OCI-M2 (cell line): ENCODE measurements at regions not wholly inside any gene's neighbourhood (a gene's known extent, or its start where the extent isn't known, plus 50 kb on each side); places are given as distances from the start of the nearest gene placed in this dataset.

Experiments
- DNase-seq: peaks from one replicate; lab custom pipeline; 2025; ENCODE audit not compliant: unreplicated experiment; lab: John Stamatoyannopoulos, UW

DNA sequence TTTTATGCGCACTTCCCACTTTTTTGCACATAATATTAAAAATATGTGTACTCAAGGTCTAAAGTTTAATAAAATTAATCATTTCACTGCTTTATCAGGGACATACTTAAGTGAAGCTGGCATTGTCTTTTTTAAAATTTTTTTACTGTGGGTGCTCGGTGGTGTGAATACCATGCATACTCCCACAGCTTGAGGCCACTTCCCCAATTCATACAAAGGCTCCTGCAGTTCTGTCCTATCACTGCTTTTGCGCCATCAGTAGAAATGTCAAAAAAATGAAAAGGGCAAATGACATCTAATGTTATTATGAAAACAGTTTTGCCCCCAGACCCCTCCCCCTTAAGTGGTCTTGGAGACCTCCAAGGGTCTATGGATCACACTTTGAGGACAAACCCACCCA, 464.1 kb upstream of the ARID1B start:
- no peak for DNase-seq

DNA sequence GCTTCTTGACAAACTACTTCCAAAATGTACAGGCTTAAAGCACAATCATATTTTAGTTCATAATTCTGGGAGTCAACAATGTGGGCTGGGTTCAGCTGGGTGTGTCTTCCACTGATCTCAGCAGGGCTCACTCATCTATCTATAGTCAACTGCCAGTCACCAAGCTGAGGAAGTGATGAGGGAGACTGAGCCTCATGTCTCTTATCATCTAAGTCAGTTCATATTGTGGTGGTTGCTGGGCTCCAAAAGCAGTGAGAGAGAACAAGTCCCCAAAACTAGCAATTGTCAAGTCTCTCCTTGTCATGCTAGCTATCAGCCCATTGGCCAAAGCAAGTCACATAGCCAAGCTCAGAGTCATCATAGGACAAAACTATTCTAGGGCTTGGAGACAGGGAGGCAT, 465.9 kb upstream of the ARID1B start:
- no peak for DNase-seq

DNA sequence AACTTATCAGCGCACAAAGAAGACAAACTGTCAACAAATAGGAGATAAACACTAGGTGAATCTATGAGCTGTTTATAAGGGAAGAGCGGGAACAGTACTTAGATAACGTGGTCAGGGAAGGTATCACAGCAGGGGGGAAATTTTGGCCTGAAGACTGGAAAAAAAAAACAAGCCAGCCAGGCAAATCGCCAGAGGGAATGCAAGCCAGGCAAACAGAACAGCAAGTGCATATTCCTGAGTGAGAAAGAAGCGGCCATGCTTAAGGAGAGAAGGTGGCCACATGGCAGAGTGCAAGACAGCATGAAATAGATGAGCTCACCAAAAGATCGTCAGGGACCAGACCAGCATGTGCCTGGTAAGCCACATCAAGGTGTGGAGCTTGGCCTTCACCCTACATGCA, 466.5 kb upstream of the ARID1B start:
- no peak for DNase-seq

DNA sequence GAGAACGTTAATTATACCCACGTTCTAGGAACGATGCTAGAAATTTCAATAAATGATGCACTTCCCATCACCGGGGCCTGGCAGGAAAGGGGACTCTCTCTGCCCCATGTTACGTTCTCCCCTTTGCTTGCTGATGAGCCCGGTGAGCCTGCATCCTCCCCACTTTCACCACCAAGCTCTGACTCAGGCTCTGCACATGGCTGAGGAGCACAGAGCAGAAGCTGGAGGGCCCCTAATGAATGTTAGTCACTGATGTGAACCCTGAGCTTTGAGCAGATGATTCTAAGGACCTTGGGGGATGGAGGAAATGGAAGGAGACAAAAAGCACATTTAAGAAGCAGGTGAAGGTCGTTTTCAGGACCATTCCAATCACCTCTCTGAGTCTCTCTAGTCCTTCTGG, 468.2 kb upstream of the ARID1B start:
- DNase-seq: no peak

DNA sequence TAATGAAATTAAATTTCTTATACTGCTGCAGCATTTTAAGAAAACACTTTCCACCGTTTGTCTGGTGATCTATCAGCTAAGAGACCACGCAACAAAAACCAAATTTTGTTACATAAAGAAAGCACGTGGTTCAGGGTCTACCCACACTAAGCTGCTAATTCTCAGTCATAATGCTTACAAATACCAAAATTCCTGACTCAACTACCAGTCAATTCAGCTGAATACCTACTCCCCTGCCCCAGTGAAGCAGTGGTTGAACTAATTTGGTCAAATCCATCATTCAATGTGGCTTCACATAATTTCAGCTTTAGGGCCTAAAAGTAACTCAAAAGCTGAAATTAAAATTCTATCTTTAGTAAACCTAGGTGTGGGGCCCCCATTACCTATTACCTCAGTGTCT, 468.6 kb upstream of the ARID1B start:
- DNase-seq: no peak

DNA sequence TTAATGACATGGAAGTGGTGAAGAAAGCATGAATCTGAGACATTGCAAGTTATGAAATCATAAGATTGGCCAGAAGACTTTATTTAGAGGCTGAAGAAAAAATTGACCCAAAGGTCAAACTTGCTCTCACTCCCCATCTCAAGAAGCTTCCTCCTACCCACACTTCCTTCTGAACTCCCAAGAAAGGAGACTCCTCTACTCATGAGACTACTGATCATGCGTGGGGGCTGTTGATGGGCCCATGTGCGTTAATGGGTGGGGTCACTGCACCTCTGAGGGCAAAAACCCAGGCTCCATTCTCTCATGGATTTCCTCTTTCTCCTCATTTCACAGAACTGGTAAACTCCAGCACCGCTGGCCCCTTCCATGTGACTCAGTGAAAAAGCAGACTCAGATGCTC, 470.6 kb upstream of the ARID1B start:
- DNase-seq: no peak

DNA sequence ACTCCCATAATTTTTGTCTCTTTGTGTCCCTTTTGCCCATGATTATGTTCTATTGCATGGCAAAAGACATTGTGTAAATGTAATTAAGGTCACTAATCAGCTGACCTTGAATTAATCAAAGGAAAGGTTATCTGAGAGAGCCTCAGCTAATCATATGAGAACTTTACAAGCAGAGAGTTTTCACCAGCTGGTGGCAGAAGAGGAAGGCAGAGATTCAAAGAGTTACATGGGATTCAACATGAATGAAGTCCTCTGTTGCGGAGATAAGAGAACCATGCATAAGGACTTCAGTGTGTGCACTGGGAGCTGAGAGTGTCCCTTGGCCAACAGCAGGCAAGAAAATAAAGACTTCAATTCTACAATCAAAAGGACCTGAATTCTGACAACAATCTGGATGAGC, 494.1 kb upstream of the ARID1B start:
- no peak for DNase-seq

DNA sequence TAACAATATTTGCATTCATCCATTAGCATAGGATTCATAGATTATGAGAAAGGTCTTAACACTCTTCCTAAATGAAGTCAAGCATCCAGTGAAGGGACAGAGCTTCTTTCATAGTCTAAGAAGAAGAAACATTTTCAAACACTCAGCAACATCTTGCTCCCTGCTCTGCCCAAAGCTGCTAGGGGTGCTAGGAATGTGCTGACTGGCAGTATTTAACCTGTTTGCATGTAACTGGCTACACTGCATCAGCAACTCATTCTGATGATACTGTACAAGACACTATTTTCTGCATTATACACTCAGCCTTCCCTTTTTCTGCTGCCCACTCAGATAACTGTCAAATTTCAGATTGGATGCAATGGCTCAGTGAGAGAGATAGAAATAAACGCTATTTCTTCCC, 495.1 kb upstream of the ARID1B start:
- DNase-seq: no peak

DNA sequence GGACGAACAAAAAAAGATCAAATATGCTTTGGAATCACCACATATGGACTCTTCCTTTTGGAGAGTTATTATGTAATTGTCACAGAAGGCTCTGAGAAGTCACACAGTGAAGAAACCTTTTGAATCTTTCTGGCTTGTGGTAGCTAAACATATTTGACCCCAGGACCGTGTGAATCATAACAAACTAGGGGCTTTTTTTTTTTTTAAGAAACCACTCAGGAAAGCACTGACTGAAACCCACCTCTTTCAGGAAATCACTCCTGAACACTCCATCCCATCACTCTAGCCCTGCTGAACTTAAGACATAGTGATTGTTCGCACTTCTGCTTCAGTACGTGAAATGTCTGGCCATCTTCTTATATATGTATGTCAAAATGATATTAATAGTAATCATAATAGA, 495.9 kb upstream of the ARID1B start:
- DNase-seq: no peak

DNA sequence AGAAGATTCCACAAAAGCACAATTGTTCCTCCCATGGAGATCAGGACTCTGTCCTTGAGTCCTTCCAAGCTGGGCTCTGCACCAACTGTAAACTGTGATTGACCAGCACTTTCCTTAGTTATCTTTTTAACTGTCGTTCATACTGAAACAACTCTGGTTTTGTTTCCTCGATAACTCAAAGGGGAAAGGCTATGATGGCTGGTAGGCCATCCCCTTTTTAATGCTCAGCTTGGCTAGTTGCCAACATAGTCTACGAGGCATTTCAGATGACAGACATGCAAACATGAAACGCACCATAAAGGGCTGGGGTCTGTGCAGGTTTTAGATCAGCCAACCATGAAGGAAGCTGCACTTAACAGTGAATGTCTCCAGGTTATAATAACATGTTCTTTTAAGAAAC, 497.1 kb upstream of the ARID1B start:
- DNase-seq: no peak

DNA sequence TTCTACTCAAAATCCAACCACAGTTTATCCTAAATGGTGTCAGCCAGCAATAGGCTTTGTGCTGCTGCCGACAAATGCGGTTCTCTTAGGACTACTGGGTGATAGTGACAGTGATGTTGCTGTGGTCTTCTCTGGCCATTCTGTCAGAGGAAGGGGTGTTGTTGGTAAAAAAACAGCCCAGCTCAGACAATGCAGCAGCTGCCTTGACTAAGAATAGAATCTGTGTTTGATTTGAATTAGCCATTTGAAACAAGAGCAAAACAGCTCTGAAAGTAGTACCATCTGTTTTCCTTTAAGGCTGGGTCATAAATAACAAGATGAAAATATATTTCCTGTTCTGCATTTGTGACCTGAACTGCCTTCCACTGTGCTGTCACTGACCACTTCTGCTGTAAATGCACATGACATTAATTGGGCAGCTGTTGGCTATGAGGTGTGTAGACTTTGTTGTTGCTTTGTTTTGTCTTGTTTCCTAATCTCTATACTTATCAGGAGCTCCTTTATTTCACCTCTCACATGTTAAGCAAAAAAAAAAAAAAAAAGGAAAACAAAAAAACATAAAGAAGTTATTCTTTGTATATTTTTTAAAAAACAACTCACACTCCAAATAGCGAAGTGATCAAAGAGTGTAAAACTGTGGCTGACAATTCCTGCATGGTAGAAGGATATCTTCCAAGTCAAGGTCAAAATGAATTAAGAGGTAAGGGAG, 497.8 kb upstream of the ARID1B start:
- no peak for DNase-seq

DNA sequence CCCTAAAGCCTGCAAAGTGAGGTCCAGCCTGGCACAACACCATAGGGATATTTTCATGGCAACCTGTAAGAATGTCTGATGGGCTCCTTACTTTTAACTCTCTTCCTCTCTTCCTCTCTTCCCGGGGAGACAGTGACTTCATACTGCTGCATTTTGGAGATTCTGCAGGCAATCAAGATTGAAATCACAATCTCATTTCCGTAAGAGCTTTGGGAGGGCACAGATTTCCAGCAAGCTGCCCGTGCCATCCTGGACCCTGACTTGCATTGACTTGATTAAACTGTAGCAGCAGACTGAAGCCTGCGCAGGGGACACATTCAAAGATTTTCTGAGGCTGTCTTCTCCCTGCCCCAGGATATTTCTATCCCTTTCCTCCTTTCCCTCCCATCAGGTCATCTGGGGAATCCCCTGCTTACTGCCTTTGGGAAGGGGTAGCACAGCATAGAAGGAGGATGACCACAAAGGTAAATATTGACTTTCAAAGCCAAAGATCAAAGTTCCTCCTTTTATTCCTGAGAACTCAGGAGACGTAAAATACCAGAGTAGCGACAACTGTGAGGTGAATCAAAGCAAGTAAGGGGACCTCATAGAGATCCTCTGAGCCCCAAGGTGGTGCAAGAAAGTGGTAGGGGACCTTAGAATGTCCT, 504.0 kb upstream of the ARID1B start:
- no peak for DNase-seq

DNA sequence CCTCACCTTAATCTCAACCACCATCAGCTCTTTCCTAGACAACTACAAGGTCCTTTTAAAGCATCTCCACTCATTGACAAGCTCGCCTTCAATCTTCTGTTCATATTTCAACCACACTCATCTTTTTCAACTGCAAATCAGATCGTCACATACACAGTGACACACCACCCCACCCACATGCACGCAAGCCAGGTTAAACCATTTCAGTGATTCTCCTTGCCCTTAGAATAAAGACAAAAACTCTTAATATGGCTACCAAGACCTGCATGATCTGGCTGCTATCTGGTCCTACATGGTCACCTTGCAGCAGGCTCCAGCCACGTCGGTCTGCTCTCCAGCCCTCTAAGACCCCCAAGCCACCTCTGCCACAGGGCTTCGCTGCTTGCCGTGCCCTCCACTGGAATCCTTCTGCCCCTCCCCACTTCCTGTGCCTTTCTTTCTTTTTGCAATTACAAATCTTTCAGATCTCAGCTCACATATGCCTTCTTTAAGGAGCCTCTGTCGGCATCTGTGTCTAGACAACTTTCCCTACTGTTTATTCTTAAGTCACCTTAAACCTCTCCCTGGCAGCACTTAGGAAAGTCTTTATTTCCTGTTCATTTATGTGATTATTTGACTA, 507.3 kb upstream of the ARID1B start:
- no peak for DNase-seq

DNA sequence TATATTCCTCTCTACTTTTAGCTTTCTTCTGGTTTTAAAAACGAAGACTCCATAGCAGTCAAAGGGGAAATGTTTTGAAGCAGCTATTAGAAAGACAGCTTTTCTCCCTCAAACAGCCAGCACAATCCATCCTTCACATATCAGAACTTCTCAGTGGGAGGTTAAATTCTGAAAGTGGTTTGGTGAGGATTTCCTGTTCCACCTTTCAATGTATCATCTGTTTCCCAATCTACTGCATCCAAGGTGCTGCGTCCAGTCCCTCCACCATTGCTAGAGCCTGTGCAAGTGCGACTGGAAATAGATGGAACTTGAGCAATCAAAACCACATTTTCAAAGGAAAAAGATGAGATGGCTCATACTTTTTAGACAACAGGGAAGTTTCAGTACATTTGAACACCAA, 508.3 kb upstream of the ARID1B start:
- no peak for DNase-seq

DNA sequence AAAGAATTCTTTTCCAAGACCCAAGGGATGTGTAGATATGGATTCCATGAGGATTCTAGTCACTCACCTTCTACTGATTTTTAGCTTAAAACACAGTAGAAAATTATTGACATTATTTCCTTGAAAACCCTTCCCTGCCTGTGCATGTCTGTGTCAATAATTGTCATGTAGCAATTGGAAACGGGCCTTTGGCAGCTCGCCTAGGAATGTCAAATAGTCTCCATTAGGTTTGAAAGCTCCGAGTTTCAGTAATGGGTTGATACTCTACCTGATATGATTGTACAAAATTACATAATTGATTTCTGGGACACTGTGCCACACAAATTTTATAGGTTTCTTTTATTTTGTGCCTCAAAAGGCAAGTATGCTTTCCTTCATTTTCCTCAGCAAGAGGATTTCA, 515.2 kb upstream of the ARID1B start:
- no peak for DNase-seq

DNA sequence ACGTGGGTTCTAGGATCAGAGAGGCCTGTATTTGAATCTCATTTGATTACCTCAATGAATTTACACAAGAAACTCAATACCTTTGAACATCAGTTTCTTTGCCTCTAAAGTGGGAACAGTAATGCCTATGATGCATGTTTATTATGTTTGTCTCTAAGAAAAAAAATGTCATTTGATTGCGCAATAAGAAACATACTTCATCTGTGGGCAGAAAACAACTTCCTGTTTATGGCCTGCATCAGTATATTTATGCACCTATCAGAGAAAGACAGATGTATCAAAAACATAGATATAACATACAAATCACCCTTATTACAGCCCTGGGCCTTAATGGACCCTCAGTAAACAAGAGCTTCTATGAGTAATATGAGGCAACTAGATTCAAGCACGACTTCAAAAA, 516.4 kb upstream of the ARID1B start:
- DNase-seq: no peak

DNA sequence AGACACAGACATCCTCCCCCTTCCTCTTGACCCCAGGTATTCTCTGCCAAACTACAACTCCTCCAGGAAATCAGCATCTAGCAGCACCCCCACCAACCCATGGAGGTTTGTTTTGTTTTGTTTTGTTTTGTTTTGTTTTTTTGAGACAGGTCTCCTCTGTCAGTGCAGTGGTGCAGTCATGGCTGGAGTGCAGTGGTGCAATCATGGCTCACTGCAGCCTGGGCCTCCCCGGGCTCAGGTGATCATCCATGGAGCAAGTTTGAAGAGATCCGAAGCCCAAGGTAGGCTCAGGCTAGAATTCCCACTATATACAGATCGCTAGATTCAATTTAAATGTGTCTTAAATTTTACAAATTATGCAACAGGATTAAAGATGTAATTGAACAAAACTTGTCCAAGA, 518.2 kb upstream of the ARID1B start:
- DNase-seq: no peak

DNA sequence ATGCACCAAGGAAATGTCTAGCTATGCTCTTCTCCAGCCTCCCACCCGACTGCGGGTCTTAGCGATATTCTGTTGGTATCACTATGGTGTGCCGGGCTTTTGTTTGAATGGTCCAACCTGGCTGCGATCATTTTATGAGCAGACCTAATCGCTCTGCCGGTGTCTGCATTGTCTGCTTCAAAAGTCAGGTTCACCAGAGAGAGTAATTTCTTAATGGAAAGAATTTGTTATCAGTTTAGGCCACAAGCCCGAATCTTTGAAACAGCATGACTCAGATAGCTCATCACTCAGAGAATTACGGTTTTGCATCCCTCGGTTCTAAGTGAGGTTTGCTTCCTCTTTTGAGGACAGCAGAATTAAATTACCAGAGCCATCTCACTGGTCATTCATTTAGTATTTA, 521.0 kb upstream of the ARID1B start:
- peak; percentile 14 for DNase-seq

DNA sequence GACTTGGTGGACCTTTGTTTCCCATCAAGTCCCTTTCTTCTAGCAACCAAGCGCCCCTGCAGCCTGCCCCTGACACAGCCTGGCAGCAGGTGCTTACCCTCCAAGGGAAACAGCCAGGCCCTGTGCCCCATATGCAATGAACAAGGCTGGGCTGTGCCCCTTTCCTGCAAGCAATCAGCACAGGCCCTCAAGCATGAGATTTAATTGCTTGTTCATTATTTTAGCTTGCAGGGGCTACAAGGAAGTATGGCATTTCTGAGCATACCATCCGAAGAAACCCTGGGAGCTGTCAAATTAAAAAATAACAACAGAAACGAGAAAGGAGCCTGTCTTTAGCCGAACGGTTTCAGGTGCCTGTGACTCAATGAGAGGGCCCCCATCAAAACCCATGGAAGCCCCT, 522.9 kb upstream of the ARID1B start:
- DNase-seq: no peak

DNA sequence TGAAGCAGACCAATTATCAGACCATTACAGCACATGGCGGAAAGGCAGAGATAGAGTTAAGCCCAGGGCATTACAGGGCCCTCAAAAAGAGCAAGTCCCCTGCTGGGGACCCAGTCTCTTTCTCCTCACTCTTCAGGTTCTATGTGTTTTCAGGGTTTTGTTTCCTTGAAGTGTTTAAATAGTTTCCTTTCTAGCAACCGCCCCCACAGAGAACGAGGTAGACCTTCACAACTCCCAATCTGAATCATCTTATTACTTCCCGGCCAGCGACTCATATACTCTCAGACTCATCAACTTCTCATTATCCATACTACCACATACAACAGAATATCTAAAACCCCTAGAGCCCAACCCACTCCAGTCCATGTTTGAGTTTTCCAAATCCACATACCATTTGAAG, 526.6 kb upstream of the ARID1B start:
- no peak for DNase-seq

DNA sequence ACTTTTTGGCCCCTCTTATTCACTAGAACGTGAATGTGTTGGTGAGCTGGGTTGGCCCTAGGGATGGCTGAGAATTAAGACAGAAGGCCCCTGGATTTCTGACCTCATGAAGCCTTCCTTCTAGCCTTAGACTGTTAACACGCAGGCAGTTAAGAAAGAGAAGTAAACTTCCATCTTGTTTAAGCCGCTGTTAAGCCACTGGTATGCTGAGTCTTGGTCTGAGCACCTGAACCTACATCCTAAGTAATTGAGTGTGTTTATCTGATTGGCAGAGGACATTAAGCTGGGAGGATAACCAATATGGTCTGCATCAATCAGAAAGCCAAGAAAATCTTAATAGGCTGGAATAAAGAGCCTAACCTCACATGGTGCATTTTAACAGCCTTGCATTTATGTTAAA, 535.0 kb upstream of the ARID1B start:
- DNase-seq: no peak

DNA sequence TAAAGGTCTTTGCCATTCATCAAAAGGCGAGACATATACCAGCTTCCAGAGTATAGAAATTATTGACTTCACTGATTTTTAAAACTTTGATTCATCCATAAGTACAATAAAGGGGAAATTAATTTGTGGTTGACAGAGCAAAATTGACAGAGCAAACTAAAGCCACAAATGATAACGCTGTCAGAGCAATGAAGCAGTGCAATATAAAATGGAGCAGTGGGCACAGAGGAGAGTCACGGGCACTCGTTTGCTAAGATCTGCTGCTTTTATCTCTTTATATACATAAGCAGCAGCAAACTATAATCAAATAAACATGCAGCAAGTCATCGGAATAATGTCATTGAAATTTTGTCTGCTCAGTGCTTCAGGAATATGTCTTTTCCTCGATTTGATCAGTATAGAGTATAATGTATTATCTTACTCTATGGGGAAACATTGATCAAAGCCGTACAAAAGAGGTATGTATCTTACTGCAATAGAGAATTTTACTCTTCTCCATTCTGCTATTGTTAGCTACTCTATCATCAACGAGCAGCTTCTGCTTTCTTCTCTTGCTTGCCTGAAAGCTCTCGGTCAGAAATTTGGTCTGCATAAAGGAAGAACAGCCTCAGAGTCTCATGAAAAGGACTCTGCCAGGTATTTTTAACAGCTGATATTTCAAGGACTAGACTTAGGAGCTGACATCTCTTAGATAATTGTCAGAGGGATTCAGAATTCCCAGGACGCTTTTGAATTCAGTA, 546.0 kb upstream of the ARID1B start:
- no peak for DNase-seq
